ENCODE measurements at regions not wholly inside any gene's neighbourhood (a gene's known extent, or its start where the extent isn't known, plus 50 kb on each side); places are given as distances from the start of the nearest gene placed in this dataset.

- H3K27me3 ChIP-seq (replicated peaks; ENCODE audit: control insufficient read depth, insufficient read depth, low read length), result no peaks in the 10 kb centered on the region
- BruUV-seq (replicated peaks), result no TSS peak
- H3K27ac Mint-ChIP-seq (ENCODE audit: unreplicated experiment), result no peak overlapping the region
- no peak overlapping the region for H3K4me3 ChIP-seq (ENCODE audit: low read depth, low read length)
- H3K4me1 Mint-ChIP-seq (ENCODE audit: low read depth, unreplicated experiment), result no peaks in the 10 kb centered on the region
- no peaks in the 10 kb centered on the region for H3K9me3 ChIP-seq
- ChIA-PET POLR2A (no interaction called here), CTCF (no interaction called here)
- intact Hi-C loops (cut with micrococcal nuclease; ENCODE audit: unreplicated experiment), result no loop called here
- no peaks in the 10 kb centered on the region for H3K36me3 ChIP-seq (ENCODE audit: control insufficient read depth, insufficient read depth, low read length)
- peaks cover 42% of the 10 kb centered on the region for H3K9me3 Mint-ChIP-seq (ENCODE audit: unreplicated experiment)
- no peaks in the 10 kb centered on the region for H3K4me1 ChIP-seq
- no peaks in the 10 kb centered on the region for H3K27me3 Mint-ChIP-seq (ENCODE audit: insufficient read depth, unreplicated experiment)
- no peak overlapping the region for H3K4me3 Mint-ChIP-seq (ENCODE audit: unreplicated experiment)
- no peaks in the 10 kb centered on the region for H3K36me3 Mint-ChIP-seq (ENCODE audit: insufficient read depth, unreplicated experiment)
- no peak for DNase-seq
- TF ChIP-seq CTCF (IDR thresholded peaks at IDR 0.05; ENCODE audit: insufficient read depth in 1 of 2, low read depth in 1 of 2, low read length in 1 of 2, severe bottlenecking in 1 of 2, unreplicated experiment in 1 of 2), result no peak
These were observed 185.6 kb upstream of the SFRP2 start for GRCh38 chr4:153974452-153974851.

DNA sequence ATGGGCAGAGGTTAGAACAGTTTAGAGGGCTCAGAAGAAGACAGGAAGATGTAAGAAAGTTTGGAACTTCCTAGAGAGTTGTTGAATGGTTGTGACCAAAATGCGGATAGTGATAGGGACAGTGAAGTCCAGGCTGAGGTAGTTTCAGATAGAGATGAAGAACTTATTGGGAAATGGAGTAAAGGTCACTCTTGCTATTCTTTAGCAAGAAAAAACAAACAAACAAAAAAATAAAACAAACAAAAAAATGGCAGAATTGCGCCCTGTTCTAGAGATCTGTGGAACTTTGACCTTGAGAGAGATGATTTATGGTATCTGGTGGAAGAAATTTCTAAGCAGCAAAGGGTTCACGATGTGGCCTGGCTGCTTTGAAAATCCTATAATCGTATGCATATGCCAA is 185.1 kb upstream of the SFRP2 start:
- no peaks in the 10 kb centered on the region for H3K36me3 ChIP-seq (ENCODE audit: control insufficient read depth, insufficient read depth, low read length)
- ChIA-PET CTCF (no interaction called here), POLR2A (no interaction called here)

DNA sequence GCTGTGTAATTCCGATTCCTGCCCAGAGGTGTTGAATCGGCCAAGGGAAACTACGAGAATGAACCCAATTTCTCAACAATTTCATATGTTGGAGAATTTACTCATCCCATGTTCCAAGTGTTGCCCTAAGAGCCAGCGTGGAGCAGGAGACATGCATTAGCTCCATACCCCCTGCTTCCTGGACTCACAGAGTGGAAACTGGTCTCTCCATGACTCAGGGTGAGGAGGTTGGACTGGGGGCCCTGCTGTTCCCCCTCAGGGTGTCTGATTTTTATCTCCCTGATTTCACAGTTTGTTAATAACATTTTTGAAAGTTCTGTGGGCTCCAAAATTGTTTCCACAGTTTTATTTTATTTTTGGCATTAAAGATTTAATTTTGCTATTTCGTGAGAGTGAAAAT is 183.0 kb upstream of the SFRP2 start:
- POLR2A ChIA-PET, result no interaction called here
- no peak overlapping the region for H3K4me3 Mint-ChIP-seq (ENCODE audit: unreplicated experiment)
- H3K9me3 Mint-ChIP-seq (ENCODE audit: unreplicated experiment), result peaks cover 35% of the 10 kb centered on the region
- Histone ChIP-seq H3K4me1 (no peaks in the 10 kb centered on the region), H3K9me3 (no peaks in the 10 kb centered on the region), H3K36me3 (ENCODE audit: control insufficient read depth, insufficient read depth, low read length) (no peaks in the 10 kb centered on the region), H3K4me3 (ENCODE audit: low read depth, low read length) (no peak overlapping the region), H3K27me3 (replicated peaks; ENCODE audit: control insufficient read depth, insufficient read depth, low read length) (no peaks in the 10 kb centered on the region)
- CTCF ChIA-PET, result no interaction called here
- no TSS peak for BruUV-seq (replicated peaks)
- H3K36me3 Mint-ChIP-seq (ENCODE audit: insufficient read depth, unreplicated experiment), result no peaks in the 10 kb centered on the region
- intact Hi-C loops (cut with micrococcal nuclease; ENCODE audit: unreplicated experiment), result no loop called here
- no peaks in the 10 kb centered on the region for H3K4me1 Mint-ChIP-seq (ENCODE audit: low read depth, unreplicated experiment)
- H3K27ac Mint-ChIP-seq (ENCODE audit: unreplicated experiment), result no peak overlapping the region
- no peak for TF ChIP-seq CTCF (IDR thresholded peaks at IDR 0.05; ENCODE audit: insufficient read depth in 1 of 2, low read depth in 1 of 2, low read length in 1 of 2, severe bottlenecking in 1 of 2, unreplicated experiment in 1 of 2)
- no peak for DNase-seq
- no peaks in the 10 kb centered on the region for H3K27me3 Mint-ChIP-seq (ENCODE audit: insufficient read depth, unreplicated experiment)

More for the DNA sequence above, 185.1 kb upstream of the SFRP2 start:
- Histone ChIP-seq H3K9me3 (no peaks in the 10 kb centered on the region), H3K4me3 (ENCODE audit: low read depth, low read length) (no peak overlapping the region), H3K4me1 (no peaks in the 10 kb centered on the region), H3K27me3 (replicated peaks; ENCODE audit: control insufficient read depth, insufficient read depth, low read length) (no peaks in the 10 kb centered on the region)
- Mint-ChIP-seq H3K4me1 (ENCODE audit: low read depth, unreplicated experiment) (no peaks in the 10 kb centered on the region), H3K27ac (ENCODE audit: unreplicated experiment) (no peak overlapping the region), H3K27me3 (ENCODE audit: insufficient read depth, unreplicated experiment) (no peaks in the 10 kb centered on the region), H3K4me3 (ENCODE audit: unreplicated experiment) (no peak overlapping the region), H3K36me3 (ENCODE audit: insufficient read depth, unreplicated experiment) (no peaks in the 10 kb centered on the region), H3K9me3 (ENCODE audit: unreplicated experiment) (peaks cover 42% of the 10 kb centered on the region)
- BruUV-seq (replicated peaks), result no TSS peak
- intact Hi-C loops (cut with micrococcal nuclease; ENCODE audit: unreplicated experiment), result no loop called here
- no peak for TF ChIP-seq CTCF (IDR thresholded peaks at IDR 0.05; ENCODE audit: insufficient read depth in 1 of 2, low read depth in 1 of 2, low read length in 1 of 2, severe bottlenecking in 1 of 2, unreplicated experiment in 1 of 2)
- DNase-seq, result no peak

Measured in Caco-2 (cell line).